Stimulated activated naive CD4-positive, alpha-beta T cell treated with Interleukin-2 at 50 U/mL for 16 hours (primary cell): ENCODE measurements at regions not wholly inside any gene's neighbourhood (a gene's known extent, or its start where the extent isn't known, plus 50 kb on each side); places are given as distances from the start of the nearest gene placed in this dataset.

ENCODE experiments used
- DNase-seq: peaks from one replicate; lab custom pipeline; 2025; lab: John Stamatoyannopoulos, UW

- no peak for DNase-seq
Measured at GRCh38 chr3:94990952-94991705, 928.3 kb downstream of the NSUN3 start.

- no peak for DNase-seq
Measured at GRCh38 chr3:94996743-94997142, 933.9 kb downstream of the NSUN3 start.

GRCh38 chr3:95002438-95003046 lies 939.7 kb downstream of the NSUN3 start:
- DNase-seq: no peak

GRCh38 chr3:95028688-95029087 lies 965.8 kb downstream of the NSUN3 start:
- no peak for DNase-seq

- DNase-seq: no peak
Measured at GRCh38 chr3:95029644-95030043, 966.8 kb downstream of the NSUN3 start.

GRCh38 chr3:95036526-95037021 lies 973.7 kb downstream of the NSUN3 start:
- no peak for DNase-seq

- no peak for DNase-seq
Measured at GRCh38 chr3:95037097-95037496, 974.2 kb downstream of the NSUN3 start.

GRCh38 chr3:95037927-95038326 lies 975.1 kb downstream of the NSUN3 start:
- no peak for DNase-seq

GRCh38 chr3:95044101-95044500 lies 981.2 kb downstream of the NSUN3 start:
- no peak for DNase-seq

GRCh38 chr3:95048564-95048963 lies 985.7 kb downstream of the NSUN3 start:
- DNase-seq: no peak

- DNase-seq: no peak
Measured at GRCh38 chr3:95049841-95050240, 987.0 kb downstream of the NSUN3 start.

GRCh38 chr3:95055288-95055687 lies 992.4 kb downstream of the NSUN3 start:
- DNase-seq: no peak

GRCh38 chr3:95082191-95082590 lies 1019.3 kb downstream of the NSUN3 start:
- no peak for DNase-seq

- no peak for DNase-seq
Measured at GRCh38 chr3:95084738-95085137, 1021.9 kb downstream of the NSUN3 start.

GRCh38 chr3:95088464-95088863 lies 1025.6 kb downstream of the NSUN3 start:
- no peak for DNase-seq

- no peak for DNase-seq
Measured at GRCh38 chr3:95097493-95097892, 1034.6 kb downstream of the NSUN3 start.

GRCh38 chr3:95120921-95121320 lies 1058.1 kb downstream of the NSUN3 start:
- no peak for DNase-seq

- no peak for DNase-seq
Measured at GRCh38 chr3:95123104-95123503, 1060.2 kb downstream of the NSUN3 start.

GRCh38 chr3:95134693-95135413 lies 1072.0 kb downstream of the NSUN3 start:
- DNase-seq: no peak

- DNase-seq: no peak
Measured at GRCh38 chr3:95148107-95148506, 1085.2 kb downstream of the NSUN3 start.

- DNase-seq: no peak
Measured at GRCh38 chr3:95151590-95151989, 1088.7 kb downstream of the NSUN3 start.

- no peak for DNase-seq
Measured at GRCh38 chr3:95154766-95155165, 1091.9 kb downstream of the NSUN3 start.

GRCh38 chr3:95162794-95163193 lies 1099.9 kb downstream of the NSUN3 start:
- no peak for DNase-seq
